H1 (cell line): ENCODE measurements at regions not wholly inside any gene's neighbourhood (a gene's known extent, or its start where the extent isn't known, plus 50 kb on each side); places are given as distances from the start of the nearest gene placed in this dataset.

Experiments
- CTCF ChIA-PET: fragments of 300-600 bp; sonication (Branson Sonifier 250); formaldehyde crosslinking; loops from one replicate; lab custom pipeline; 2021; ENCODE audit not compliant: partially characterized antibody; lab: Charles Lee
- POLR2A ChIA-PET: fragments of 300-600 bp; sonication (Branson Sonifier 250); formaldehyde crosslinking; loops from one replicate; lab custom pipeline; 2021; ENCODE audit warnings: inconsistent platforms; ENCODE audit not compliant: partially characterized antibody; lab: Charles Lee
- DNase-seq, 2 experiments: peaks; one replicate each; pipeline versions ENCODE4 v3.0.0 to v3.0.0-alpha.2; 2010 to 2022; ENCODE audit warnings: low spot score in 2 of 2, low read depth in 1 of 2, mixed read lengths in 1 of 2
- FAIRE-seq: peaks from 2 replicates; lab custom pipeline; 2011; peaks lifted over from hg19 to GRCh38; lab: Jason Lieb, UNC
- H2AFZ ChIP-seq: 2 replicates; pipeline ENCODE4 v1.8.1; 2012; ENCODE audit warnings: low read length, inconsistent platforms
- H2AK5ac ChIP-seq: 2 replicates; pipeline ENCODE4 v1.6.1; 2013; ENCODE audit warnings: low read depth, low read length
- H2BK120ac ChIP-seq: replicated peaks from 2 replicates; pipeline ENCODE3; 2013; ENCODE audit warnings: low read depth, low read length, inconsistent platforms
- H2BK12ac ChIP-seq: 2 replicates; pipeline ENCODE4 v1.6.1; 2013; ENCODE audit warnings: low read depth, low read length
- H2BK15ac ChIP-seq: 2 replicates; pipeline ENCODE4 v1.6.1; 2013; ENCODE audit warnings: low read length
- H2BK20ac ChIP-seq: 2 replicates; pipeline ENCODE4 v1.6.1; 2013; ENCODE audit warnings: low read length
- H2BK5ac ChIP-seq: 2 replicates; pipeline ENCODE4 v1.6.1; 2013; ENCODE audit warnings: low read depth, low read length
- H3K14ac ChIP-seq: 2 replicates; pipeline ENCODE4 v1.6.1; 2013; ENCODE audit warnings: inconsistent platforms; ENCODE audit not compliant: insufficient read length
- H3K18ac ChIP-seq: 2 replicates; pipeline ENCODE4 v1.6.1; 2013; ENCODE audit warnings: low read length; ENCODE audit errors: extremely low read depth
- H3K23ac ChIP-seq: 2 replicates; pipeline ENCODE4 v1.6.1; 2013; ENCODE audit warnings: inconsistent platforms; ENCODE audit not compliant: insufficient read length
- H3K23me2 ChIP-seq: 2 replicates; pipeline ENCODE4 v1.6.1; 2013; ENCODE audit warnings: low read depth, low read length
- H3K27ac ChIP-seq: 2 replicates; pipeline ENCODE4 v1.6.1; 2011; ENCODE audit warnings: low read depth, low read length, inconsistent platforms
- H3K27me3 ChIP-seq, 4 experiments: replicated peaks in 1 of 4; 1 replicate in 1 of 4; 2 replicates in 3 of 4; pipeline versions ENCODE4 v1.6.1 to v1.8.1; 2011 to 2013; ENCODE audit warnings: low read length in 3 of 4, mild to moderate bottlenecking in 3 of 4, inconsistent platforms in 2 of 4, mixed read lengths in 2 of 4, moderate library complexity in 1 of 4; ENCODE audit not compliant: control insufficient read depth in 3 of 4, insufficient read depth in 3 of 4; ENCODE audit errors: extremely low read depth in 1 of 4
- H3K36me3 ChIP-seq, 4 experiments: 2 replicates each; pipeline versions ENCODE4 v1.6.1 to v1.8.1; 2011 to 2013; ENCODE audit warnings: mild to moderate bottlenecking in 4 of 4, low read length in 3 of 4, moderate library complexity in 2 of 4, control low read depth in 1 of 4, inconsistent platforms in 1 of 4; ENCODE audit not compliant: insufficient read depth in 4 of 4, control insufficient read depth in 2 of 4
- H3K4ac ChIP-seq: replicated peaks from 2 replicates; pipeline ENCODE3; 2013; ENCODE audit warnings: low read length, low read depth, mixed read lengths, inconsistent platforms; ENCODE audit not compliant: insufficient read length
- H3K4me1 ChIP-seq, 4 experiments: replicated peaks in 1 of 4; 1 replicate in 1 of 4; 2 replicates in 3 of 4; pipeline versions ENCODE4 v1.6.1 to v1.8.1; 2011 to 2013; ENCODE audit warnings: low read length in 3 of 4, inconsistent platforms in 2 of 4, mixed read lengths in 1 of 4; ENCODE audit not compliant: insufficient read depth in 4 of 4, control insufficient read depth in 3 of 4
- H3K4me2 ChIP-seq, 2 experiments: 2 replicates each; pipeline versions ENCODE4 v1.6.1 to v1.8.1; 2011 to 2013; ENCODE audit warnings: low read depth in 2 of 2, low read length in 2 of 2, control low read depth in 1 of 2, inconsistent platforms in 1 of 2, mild to moderate bottlenecking in 1 of 2; ENCODE audit not compliant: insufficient read depth in 1 of 2
- H3K4me3 ChIP-seq, 4 experiments: fragments of 200-600, 300-600 bp in 1 of 4; sonication (generic), shearing (Covaris generic), sonication (Bioruptor Twin) in 1 of 4; 2 replicates each; pipeline versions ENCODE4 v1.5.1 to v1.8.1; 2011 to 2016; ENCODE audit warnings: low read length in 4 of 4, low read depth in 3 of 4, control low read depth in 2 of 4, inconsistent platforms in 2 of 4, mild to moderate bottlenecking in 2 of 4, mixed read lengths in 1 of 4, moderate library complexity in 1 of 4; ENCODE audit not compliant: insufficient read depth in 2 of 4; ENCODE audit errors: extremely low read depth in 1 of 4
- H3K56ac ChIP-seq: replicated peaks from 2 replicates; pipeline ENCODE3; 2013; ENCODE audit warnings: low read depth, mild to moderate bottlenecking, mixed read lengths, low read length, inconsistent platforms; ENCODE audit not compliant: insufficient read length
- H3K79me1 ChIP-seq: 2 replicates; pipeline ENCODE4 v1.6.1; 2013; ENCODE audit warnings: low read depth, low read length, control low read depth
- H3K79me2 ChIP-seq, 2 experiments: 2 replicates each; pipeline versions ENCODE4 v1.6.1 to v1.8.1; 2012 to 2013; ENCODE audit warnings: low read length in 2 of 2, mild to moderate bottlenecking in 2 of 2, inconsistent platforms in 1 of 2; ENCODE audit not compliant: insufficient read depth in 2 of 2, control insufficient read depth in 1 of 2
- H3K9ac ChIP-seq, 4 experiments: replicated peaks in 1 of 4; 1 replicate in 1 of 4; 2 replicates in 3 of 4; pipeline versions ENCODE4 v1.6.1 to v1.8.1; 2011 to 2013; ENCODE audit warnings: low read depth in 3 of 4, low read length in 3 of 4, control low read depth in 2 of 4, mild to moderate bottlenecking in 2 of 4, moderate library complexity in 2 of 4, inconsistent platforms in 1 of 4; ENCODE audit errors: extremely low read depth in 1 of 4
- H3K9me3 ChIP-seq, 2 experiments: 2 replicates each; pipeline versions ENCODE4 v1.6.1 to v1.8.1; 2012 to 2013; ENCODE audit warnings: mild to moderate bottlenecking in 2 of 2, moderate library complexity in 2 of 2, control low read depth in 1 of 2, inconsistent platforms in 1 of 2, low read depth in 1 of 2, low read length in 1 of 2, mixed read lengths in 1 of 2; ENCODE audit not compliant: insufficient read depth in 2 of 2
- H4K20me1 ChIP-seq, 2 experiments: replicated peaks in 1 of 2; 2 replicates each; pipeline versions ENCODE3 to v1.8.1; 2011 to 2013; ENCODE audit warnings: inconsistent platforms in 2 of 2, low read length in 2 of 2, mild to moderate bottlenecking in 1 of 2; ENCODE audit not compliant: insufficient read depth in 2 of 2, control insufficient read depth in 1 of 2
- H4K5ac ChIP-seq: 2 replicates; pipeline ENCODE4 v1.6.1; 2013; ENCODE audit warnings: low read length, low read depth, mixed read lengths, inconsistent platforms; ENCODE audit not compliant: insufficient read length
- H4K8ac ChIP-seq: 2 replicates; pipeline ENCODE4 v1.8.0; 2013; ENCODE audit warnings: mild to moderate bottlenecking, moderate library complexity, low read length, inconsistent platforms; ENCODE audit not compliant: insufficient read depth; ENCODE audit errors: extremely low read depth
- H4K91ac ChIP-seq: replicated peaks from 2 replicates; pipeline ENCODE3; 2013; ENCODE audit warnings: low read length, mixed read lengths, inconsistent platforms; ENCODE audit not compliant: insufficient read length
- ATF2 ChIP-seq: IDR thresholded peaks from 2 replicates; pipeline ENCODE4 v1.6.1; 2012; ENCODE audit warnings: low read length, inconsistent platforms
- EZH2 ChIP-seq: fragments of 200-600 bp; sonication (generic); IDR thresholded peaks from 2 replicates; pipeline ENCODE4 v1.7.1; 2012; ENCODE audit warnings: low read depth, mild to moderate bottlenecking, moderate library complexity, low read length, inconsistent platforms; ENCODE audit not compliant: severe bottlenecking
- HDAC2 ChIP-seq, 2 experiments: fragments of 300-600 bp in 1 of 2; sonication (generic) in 1 of 2; IDR thresholded peaks; 2 replicates each; pipeline ENCODE4 v1.6.1; 2011 to 2012; ENCODE audit warnings: low read depth in 2 of 2, low read length in 2 of 2, mild to moderate bottlenecking in 2 of 2, moderate library complexity in 2 of 2, borderline replicate concordance in 1 of 2, inconsistent platforms in 1 of 2
- MAX ChIP-seq: IDR thresholded peaks from 2 replicates; pipeline ENCODE4 v1.6.1; 2012; ENCODE audit warnings: inconsistent platforms
- RFX5 ChIP-seq: IDR thresholded peaks from 2 replicates; pipeline ENCODE4 v1.6.1; 2011; ENCODE audit warnings: low read depth, low read length, improper control_type of control experiment, borderline replicate concordance
- RNF2 ChIP-seq: fragments of 200-900, 300-1000 bp; sonication (generic); IDR thresholded peaks from 2 replicates; pipeline ENCODE4 v1.7.1; 2016; ENCODE audit warnings: borderline replicate concordance, low read depth, mild to moderate bottlenecking, antibody characterized with exemption, low read length; ENCODE audit not compliant: poor library complexity, severe bottlenecking; ENCODE audit errors: missing control alignments
- SAP30 ChIP-seq: fragments of 300-600 bp; sonication (generic); IDR thresholded peaks from 2 replicates; pipeline ENCODE4 v1.7.1; 2012; ENCODE audit warnings: low read length, moderate library complexity, mild to moderate bottlenecking, inconsistent platforms; ENCODE audit not compliant: insufficient read depth, insufficient replicate concordance
- SRF ChIP-seq: IDR thresholded peaks from 2 replicates; pipeline ENCODE4 v1.6.1; 2011; ENCODE audit warnings: mild to moderate bottlenecking, low read depth, low read length, moderate library complexity
- SUZ12 ChIP-seq: fragments of 200-600 bp; sonication (generic); IDR thresholded peaks from 2 replicates; pipeline ENCODE4 v1.6.1; 2012; ENCODE audit warnings: mild to moderate bottlenecking, inconsistent platforms, low read length, moderate library complexity, mixed read lengths
- ZNF274 ChIP-seq: IDR thresholded peaks from 2 replicates; pipeline ENCODE4 v1.7.0; 2012; ENCODE audit warnings: low read length, borderline replicate concordance; ENCODE audit errors: extremely low read depth
- WGBS, 2 experiments: shearing (Covaris generic) in 1 of 2; methylation state at CpG; one replicate each; pipeline versions ENCODE4 v1.1.6 to v1.1.7; 2013 to 2015; ENCODE audit warnings: low lambda C conversion rate in 2 of 2, mixed read lengths in 2 of 2, inconsistent platforms in 1 of 2, low coverage in 1 of 2, missing lambda C conversion rate in 1 of 2; ENCODE audit not compliant: insufficient replicate concordance in 2 of 2, insufficient coverage in 1 of 2, insufficient read length in 1 of 2; ENCODE audit errors: extremely low coverage in 1 of 2, missing lambda C conversion rate in 1 of 2; 5-methylcytosine and 5-hydroxymethylcytosine counted together

GRCh38 chr3:82261013-82261412, 499.6 kb upstream of the GBE1 start:
- CTCF ChIA-PET = no interaction called here
- Histone ChIP-seq H3K27ac (no peak overlapping the region), H3K4me2 (no peak overlapping the region), H3K9me3 (no peaks in the 10 kb centered on the region), H3K18ac (no peak overlapping the region), H3K56ac (no peak overlapping the region), H3K23me2 (no peaks in the 10 kb centered on the region), H2AK5ac (no peak overlapping the region), H4K91ac (no peak overlapping the region), H4K20me1 (no peaks in the 10 kb centered on the region), H2BK15ac (no peak overlapping the region), H3K9ac (no peak overlapping the region), H2BK20ac (no peak overlapping the region), H3K79me2 (no peaks in the 10 kb centered on the region), H2BK5ac (no peak overlapping the region), H4K5ac (no peak overlapping the region), H3K27me3 (no peaks in the 10 kb centered on the region), H3K36me3 (no peaks in the 10 kb centered on the region), H2AFZ (no peak overlapping the region), H3K4me3 (no peak overlapping the region), H3K4me1 (peaks cover 0 to 6% (median 1%) of the 10 kb centered on the region in 4 experiments; a peak in 1 of 7 replicates), H3K23ac (no peak overlapping the region), H4K8ac (no peak overlapping the region), H3K14ac (no peak overlapping the region), H2BK12ac (no peak overlapping the region), H3K79me1 (no peaks in the 10 kb centered on the region), H3K4ac (no peak overlapping the region), H2BK120ac (no peak overlapping the region)
- FAIRE-seq (no peak), DNase-seq (no peak)
- POLR2A ChIA-PET = no interaction called here
- 100% methylated on average over 1 of the region's 1 CpG; no CpG with 5 or more reads in 1 of the 2 experiments for WGBS, 2 experiments
- no peak for TF ChIP-seq MAX
- no peak for TF ChIP-seq SAP30
- no peak for TF ChIP-seq RFX5
- TF ChIP-seq HDAC2 (IDR thresholded peaks at IDR 0.05; ENCODE audit: borderline replicate concordance in 1 of 2, low read depth in 2 of 2, low read length in 2 of 2) = no peak
- no peak for TF ChIP-seq RNF2
- no peak for TF ChIP-seq SRF
- TF ChIP-seq SUZ12 = no peak
- TF ChIP-seq EZH2 = no peak
- no peak for TF ChIP-seq ATF2
- no peak for TF ChIP-seq ZNF274
